HL-60 (cell line): ENCODE measurements at regions not wholly inside any gene's neighbourhood (a gene's known extent, or its start where the extent isn't known, plus 50 kb on each side); places are given as distances from the start of the nearest gene placed in this dataset.

Source experiments
- DNase-seq, 2 experiments: peaks; one replicate each; pipeline ENCODE4 v3.0.0-alpha.2; 2010 to 2020; ENCODE audit warnings: low read depth in 1 of 2, low spot score in 1 of 2
- H3K27ac ChIP-seq: fragments of 250-450 bp; sonication (Bioruptor Pico); replicated peaks from 2 replicates; pipeline ENCODE4 v1.5.1; 2020; ENCODE audit warnings: mild to moderate bottlenecking, moderate library complexity
- H3K27me3 ChIP-seq: fragments of 250-450 bp; sonication (Bioruptor Pico); 2 replicates; pipeline ENCODE4 v1.5.1; 2021; ENCODE audit warnings: mild to moderate bottlenecking, moderate library complexity; ENCODE audit not compliant: insufficient read depth, poor library complexity, severe bottlenecking
- H3K4me3 ChIP-seq: replicated peaks from 2 replicates; pipeline ENCODE4 v1.5.1; 2011; ENCODE audit warnings: mild to moderate bottlenecking, control low read depth, low read length; ENCODE audit not compliant: insufficient read depth
- GABPA ChIP-seq: IDR thresholded peaks from 2 replicates; pipeline ENCODE4 v1.6.1; 2012; ENCODE audit warnings: low read depth
- POLR2AphosphoS5 ChIP-seq: IDR thresholded peaks from 2 replicates; pipeline ENCODE4 v1.6.1; 2012; ENCODE audit warnings: low read depth
- REST ChIP-seq: IDR thresholded peaks from 2 replicates; pipeline ENCODE4 v1.6.1; 2012; ENCODE audit warnings: low read depth; ENCODE audit not compliant: insufficient replicate concordance
- SPI1 ChIP-seq: IDR thresholded peaks from 2 replicates; pipeline ENCODE4 v1.6.1; 2012; ENCODE audit warnings: low read depth, mild to moderate bottlenecking, borderline replicate concordance
- TF ChIP-seq, protein P1 (sequence below): IDR thresholded peaks from one replicate; pipeline ENCODE4 v1.5.1; 2011; ENCODE audit warnings: low read length, control low read depth, inconsistent platforms; ENCODE audit not compliant: insufficient read depth

- no peak for DNase-seq
- TF ChIP-seq, protein P1, sequence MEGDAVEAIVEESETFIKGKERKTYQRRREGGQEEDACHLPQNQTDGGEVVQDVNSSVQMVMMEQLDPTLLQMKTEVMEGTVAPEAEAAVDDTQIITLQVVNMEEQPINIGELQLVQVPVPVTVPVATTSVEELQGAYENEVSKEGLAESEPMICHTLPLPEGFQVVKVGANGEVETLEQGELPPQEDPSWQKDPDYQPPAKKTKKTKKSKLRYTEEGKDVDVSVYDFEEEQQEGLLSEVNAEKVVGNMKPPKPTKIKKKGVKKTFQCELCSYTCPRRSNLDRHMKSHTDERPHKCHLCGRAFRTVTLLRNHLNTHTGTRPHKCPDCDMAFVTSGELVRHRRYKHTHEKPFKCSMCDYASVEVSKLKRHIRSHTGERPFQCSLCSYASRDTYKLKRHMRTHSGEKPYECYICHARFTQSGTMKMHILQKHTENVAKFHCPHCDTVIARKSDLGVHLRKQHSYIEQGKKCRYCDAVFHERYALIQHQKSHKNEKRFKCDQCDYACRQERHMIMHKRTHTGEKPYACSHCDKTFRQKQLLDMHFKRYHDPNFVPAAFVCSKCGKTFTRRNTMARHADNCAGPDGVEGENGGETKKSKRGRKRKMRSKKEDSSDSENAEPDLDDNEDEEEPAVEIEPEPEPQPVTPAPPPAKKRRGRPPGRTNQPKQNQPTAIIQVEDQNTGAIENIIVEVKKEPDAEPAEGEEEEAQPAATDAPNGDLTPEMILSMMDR, result no peak
- no peak for TF ChIP-seq REST
- no peak for TF ChIP-seq GABPA
- no peak for TF ChIP-seq POLR2AphosphoS5
- TF ChIP-seq SPI1, result no peak
- no peak overlapping the region for H3K27ac ChIP-seq
- no peak overlapping the region for H3K4me3 ChIP-seq
- no peaks in the 10 kb centered on the region for H3K27me3 ChIP-seq
Measured at GRCh38 chr4:111696505-111696904, 448.7 kb upstream of the FAM241A start.

- Histone ChIP-seq H3K4me3 (no peak overlapping the region), H3K27me3 (no peaks in the 10 kb centered on the region), H3K27ac (no peak overlapping the region)
- TF ChIP-seq, protein P1, result no peak
- TF ChIP-seq GABPA (no peak), SPI1 (no peak), POLR2AphosphoS5 (no peak)
- no peak for DNase-seq
Measured at GRCh38 chr4:111697176-111697942, 447.9 kb upstream of the FAM241A start.

DNA sequence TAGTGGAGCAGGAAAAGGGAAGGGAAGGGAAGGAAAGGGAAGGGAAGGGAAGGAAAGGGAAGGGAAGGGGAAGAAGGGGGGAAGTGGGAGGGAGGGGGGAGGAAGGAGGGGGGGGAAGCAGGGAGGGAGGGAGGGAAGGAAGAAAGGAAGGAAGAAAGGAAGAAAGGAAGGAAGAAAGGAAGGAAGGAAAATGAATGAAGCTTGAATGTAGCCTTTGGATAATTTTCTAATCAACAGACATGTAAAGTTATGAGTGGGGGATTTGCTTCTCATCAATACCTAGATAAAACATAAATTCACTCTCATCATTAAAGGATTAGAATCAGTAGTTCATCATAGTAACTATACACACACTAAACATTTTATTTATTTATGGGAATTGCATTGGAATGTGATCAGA, 446.9 kb upstream of the FAM241A start:
- no peak for DNase-seq
- TF ChIP-seq GABPA (no peak), REST (no peak), POLR2AphosphoS5 (no peak), SPI1 (no peak)
- TF ChIP-seq, protein P1, result no peak

DNA sequence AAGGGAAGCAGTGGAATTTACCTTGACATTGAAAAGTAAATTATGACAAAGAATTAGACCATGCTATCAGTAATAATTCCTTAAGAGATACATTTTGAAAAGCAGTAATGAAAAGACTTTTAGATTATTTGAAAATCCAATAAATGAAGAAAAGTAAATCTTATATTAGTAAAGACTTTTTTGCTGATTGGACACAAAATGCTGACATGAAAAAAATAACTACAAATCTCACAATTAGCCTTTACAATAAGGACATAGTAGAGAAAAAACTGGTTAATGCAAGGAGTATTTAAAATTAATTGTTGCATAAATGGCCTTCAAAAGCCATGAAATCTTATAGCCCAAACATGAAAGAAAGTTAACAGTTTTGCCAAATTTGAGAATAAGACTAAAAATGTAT, 446.1 kb upstream of the FAM241A start:
- Histone ChIP-seq H3K4me3 (no peak overlapping the region), H3K27me3 (no peaks in the 10 kb centered on the region), H3K27ac (no peak overlapping the region)
- TF ChIP-seq SPI1 (no peak), POLR2AphosphoS5 (no peak), GABPA (no peak), REST (no peak)
- TF ChIP-seq, protein P1, result no peak
- DNase-seq, result no peak

More for the DNA sequence above, 446.9 kb upstream of the FAM241A start:
- H3K4me3 ChIP-seq, result no peak overlapping the region
- H3K27ac ChIP-seq, result no peak overlapping the region
- H3K27me3 ChIP-seq, result no peaks in the 10 kb centered on the region
